BE2C (cell line): ENCODE measurements at regions not wholly inside any gene's neighbourhood (a gene's known extent, or its start where the extent isn't known, plus 50 kb on each side); places are given as distances from the start of the nearest gene placed in this dataset.

Experiments
- DNase-seq: peaks from one replicate; pipeline ENCODE4 v3.0.0-alpha.2; 2020
- H3K27me3 ChIP-seq: fragments of 250-450 bp; sonication (Bioruptor Pico); 2 replicates; pipeline ENCODE4 v1.5.1; 2020; ENCODE audit warnings: mild to moderate bottlenecking
- H3K36me3 ChIP-seq: fragments of 250-450 bp; sonication (Bioruptor Pico); 2 replicates; pipeline ENCODE4 v1.5.1; 2020; ENCODE audit warnings: mild to moderate bottlenecking
- H3K4me1 ChIP-seq: fragments of 250-450 bp; sonication (Bioruptor Pico); 2 replicates; pipeline ENCODE4 v1.5.1; 2020
- H3K4me3 ChIP-seq: 2 replicates; pipeline ENCODE4 v1.5.1; 2011; ENCODE audit warnings: low read depth, low read length
- H3K9me3 ChIP-seq: fragments of 250-450 bp; sonication (Bioruptor Pico); 2 replicates; pipeline ENCODE4 v1.5.1; 2020
- CTCF ChIP-seq: IDR thresholded peaks from 2 replicates; pipeline ENCODE4 v1.5.1; 2012; ENCODE audit warnings: mild to moderate bottlenecking, low read depth, low read length

- H3K4me3 ChIP-seq: no peak overlapping the region
- H3K9me3 ChIP-seq: no peaks in the 10 kb centered on the region
- DNase-seq: no peak
- H3K36me3 ChIP-seq: no peaks in the 10 kb centered on the region
- H3K4me1 ChIP-seq: no peaks in the 10 kb centered on the region
- H3K27me3 ChIP-seq: no peaks in the 10 kb centered on the region
- TF ChIP-seq CTCF: no peak
These were observed 158.3 kb upstream of the NDUFV2 start for GRCh38 chr18:8943900-8944870.

- no peak overlapping the region for H3K4me3 ChIP-seq
- H3K36me3 ChIP-seq: no peaks in the 10 kb centered on the region
- no peaks in the 10 kb centered on the region for H3K4me1 ChIP-seq
- H3K27me3 ChIP-seq: no peaks in the 10 kb centered on the region
- DNase-seq: no peak
- H3K9me3 ChIP-seq: no peaks in the 10 kb centered on the region
- no peak for TF ChIP-seq CTCF
These were observed 157.6 kb upstream of the NDUFV2 start for GRCh38 chr18:8944871-8945245.

- H3K27me3 ChIP-seq: no peaks in the 10 kb centered on the region
- no peaks in the 10 kb centered on the region for H3K36me3 ChIP-seq
- H3K4me3 ChIP-seq: no peak overlapping the region
- no peaks in the 10 kb centered on the region for H3K9me3 ChIP-seq
- no peaks in the 10 kb centered on the region for H3K4me1 ChIP-seq
- no peak for TF ChIP-seq CTCF
- DNase-seq: no peak
These were observed 157.0 kb upstream of the NDUFV2 start for GRCh38 chr18:8945514-8945913.

GRCh38 chr18:8946066-8946838 lies 156.2 kb upstream of the NDUFV2 start:
- Histone ChIP-seq H3K27me3 (no peaks in the 10 kb centered on the region), H3K4me1 (no peaks in the 10 kb centered on the region), H3K4me3 (no peak overlapping the region), H3K9me3 (no peaks in the 10 kb centered on the region), H3K36me3 (no peaks in the 10 kb centered on the region)
- no peak for TF ChIP-seq CTCF
- DNase-seq: no peak

GRCh38 chr18:8947566-8947965 lies 154.9 kb upstream of the NDUFV2 start:
- no peak for DNase-seq
- H3K4me1 ChIP-seq: no peaks in the 10 kb centered on the region
- no peak overlapping the region for H3K4me3 ChIP-seq
- no peak for TF ChIP-seq CTCF
- H3K9me3 ChIP-seq: no peaks in the 10 kb centered on the region
- H3K27me3 ChIP-seq: no peaks in the 10 kb centered on the region
- no peaks in the 10 kb centered on the region for H3K36me3 ChIP-seq

- Histone ChIP-seq H3K4me3 (no peak overlapping the region), H3K4me1 (no peaks in the 10 kb centered on the region), H3K27me3 (no peaks in the 10 kb centered on the region), H3K36me3 (no peaks in the 10 kb centered on the region), H3K9me3 (no peaks in the 10 kb centered on the region)
- no peak for TF ChIP-seq CTCF
- DNase-seq: no peak
These were observed 154.5 kb upstream of the NDUFV2 start for GRCh38 chr18:8948011-8948410.
